Neural cell (in vitro differentiated cells): ENCODE measurements at regions not wholly inside any gene's neighbourhood (a gene's known extent, or its start where the extent isn't known, plus 50 kb on each side); places are given as distances from the start of the nearest gene placed in this dataset.

ENCODE experiments used
- H2AFZ ChIP-seq: fragments of 200-600, 300-800 bp; sonication (generic), shearing (Covaris generic); 2 replicates; pipeline ENCODE4 v1.6.0; 2014; ENCODE audit warnings: low read depth, mild to moderate bottlenecking, antibody characterized with exemption, low read length, moderate library complexity
- H3F3A ChIP-seq: fragments of 200-600 bp; shearing (Covaris generic); 2 replicates; pipeline ENCODE4 v1.6.1; 2016; ENCODE audit warnings: mild to moderate bottlenecking, moderate library complexity, mixed read lengths, antibody characterized with exemption, low read length; ENCODE audit not compliant: insufficient read depth, poor library complexity, severe bottlenecking
- H3K27ac ChIP-seq: fragments of 200-600, 300-800 bp; sonication (generic), shearing (Covaris generic); 2 replicates; pipeline ENCODE4 v1.5.1; 2014; ENCODE audit warnings: mild to moderate bottlenecking, low read length, moderate library complexity
- H3K27me3 ChIP-seq: fragments of 300-800, 200-600 bp; sonication (generic), shearing (Covaris generic); 2 replicates; pipeline ENCODE4 v1.6.0; 2014; ENCODE audit warnings: mild to moderate bottlenecking, low read depth, low read length, moderate library complexity; ENCODE audit not compliant: insufficient read depth
- H3K36me3 ChIP-seq: fragments of 300-800, 200-600 bp; sonication (generic), shearing (Covaris generic); 2 replicates; pipeline ENCODE4 v1.5.1; 2014; ENCODE audit warnings: mild to moderate bottlenecking, antibody characterized with exemption, low read length, moderate library complexity; ENCODE audit not compliant: insufficient read depth
- H3K4me2 ChIP-seq: fragments of 300-800, 200-600 bp; sonication (generic), shearing (Covaris generic); 2 replicates; pipeline ENCODE4 v1.6.0; 2014; ENCODE audit warnings: mild to moderate bottlenecking, low read length
- H3K4me3 ChIP-seq: fragments of 300-800, 200-600 bp; sonication (generic), shearing (Covaris generic); 2 replicates; pipeline ENCODE4 v1.5.1; 2014; ENCODE audit warnings: mild to moderate bottlenecking, low read length, moderate library complexity
- H3K79me2 ChIP-seq: fragments of 200-600 bp; shearing (Covaris generic); replicated peaks from 2 replicates; pipeline ENCODE4 v1.6.0; 2014; ENCODE audit warnings: mild to moderate bottlenecking, low read length, moderate library complexity; ENCODE audit not compliant: insufficient read depth
- H3K9ac ChIP-seq: fragments of 300-800, 200-600 bp; sonication (generic), shearing (Covaris generic); 2 replicates; pipeline ENCODE4 v1.6.1; 2016; ENCODE audit warnings: mild to moderate bottlenecking, low read length, mixed read lengths
- H3K9me2 ChIP-seq: fragments of 200-600 bp; shearing (Covaris generic); 2 replicates; pipeline ENCODE4 v1.6.1; 2016; ENCODE audit warnings: mild to moderate bottlenecking, low read length, mixed read lengths; ENCODE audit not compliant: insufficient read depth
- H3K9me3 ChIP-seq: fragments of 200-600, 300-800 bp; sonication (generic), shearing (Covaris generic); 2 replicates; pipeline ENCODE4 v1.6.1; 2016; ENCODE audit warnings: mild to moderate bottlenecking, mixed run types, low read length, moderate library complexity, mixed read lengths
- H4K20me1 ChIP-seq: fragments of 200-600 bp; shearing (Covaris generic); 2 replicates; pipeline ENCODE4 v1.6.1; 2016; ENCODE audit warnings: mild to moderate bottlenecking, mixed run types; ENCODE audit not compliant: insufficient read depth
- EP300 ChIP-seq: fragments of 450-650 bp; conservative IDR thresholded peaks from 2 replicates; pipeline ENCODE4 v1.6.1; 2014; ENCODE audit warnings: antibody characterized with exemption, mild to moderate bottlenecking, moderate library complexity; ENCODE audit not compliant: poor library complexity, severe bottlenecking
- EZH2 ChIP-seq: fragments of 200-600, 300-800 bp; shearing (Covaris generic), sonication (generic); IDR thresholded peaks from 2 replicates; pipeline ENCODE4 v1.6.1; 2014; ENCODE audit warnings: antibody characterized with exemption, low read length, borderline replicate concordance, mild to moderate bottlenecking; ENCODE audit not compliant: insufficient read depth, poor library complexity, severe bottlenecking
- MXI1 ChIP-seq: fragments of 450-650 bp; conservative IDR thresholded peaks from 2 replicates; pipeline ENCODE4 v1.6.1; 2014; ENCODE audit warnings: antibody characterized with exemption, mild to moderate bottlenecking; ENCODE audit not compliant: poor library complexity, severe bottlenecking
- POLR2AphosphoS5 ChIP-seq: IDR thresholded peaks from 2 replicates; pipeline ENCODE4 v1.6.1; 2012
- RAD21 ChIP-seq: fragments of 450-650 bp; conservative IDR thresholded peaks from 2 replicates; pipeline ENCODE4 v1.6.1; 2014; ENCODE audit warnings: antibody characterized with exemption, mild to moderate bottlenecking, moderate library complexity
- REST ChIP-seq: IDR thresholded peaks from 2 replicates; pipeline ENCODE4 v1.6.1; 2012; ENCODE audit warnings: borderline replicate concordance
- SMC3 ChIP-seq: fragments of 450-650 bp; conservative IDR thresholded peaks from 2 replicates; pipeline ENCODE4 v1.6.1; 2014; ENCODE audit warnings: antibody characterized with exemption, mild to moderate bottlenecking, moderate library complexity; ENCODE audit not compliant: poor library complexity
- TAF1 ChIP-seq: IDR thresholded peaks from 2 replicates; pipeline ENCODE4 v1.6.1; 2012; ENCODE audit warnings: low read depth
- TF ChIP-seq, protein P1 (sequence below): fragments of 450-650 bp; IDR thresholded peaks from 2 replicates; pipeline ENCODE4 v1.5.1; 2014; ENCODE audit warnings: antibody characterized with exemption, mild to moderate bottlenecking, moderate library complexity; ENCODE audit not compliant: poor library complexity, severe bottlenecking

DNA sequence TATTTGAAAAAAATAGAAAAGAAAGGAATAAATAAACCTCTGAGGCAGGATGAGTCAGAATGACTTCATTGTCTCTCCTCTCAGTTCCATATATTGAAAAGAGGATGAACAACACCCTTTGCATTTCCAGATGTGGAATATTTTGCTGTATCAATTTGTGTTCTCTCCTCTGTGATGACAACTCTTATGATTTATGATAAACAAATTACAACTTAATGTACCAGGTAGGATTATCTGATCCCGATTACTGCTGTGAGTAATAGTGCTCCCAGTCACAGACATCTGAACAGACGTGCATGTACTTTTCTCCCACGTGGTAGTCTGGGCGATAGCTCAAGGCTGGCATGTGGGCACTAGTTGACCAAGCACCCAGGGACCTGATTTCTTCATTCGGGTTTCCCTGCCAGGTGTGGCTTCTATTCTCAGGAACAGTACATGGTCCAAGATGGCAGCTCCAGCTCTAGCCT, 142.1 kb upstream of the SULF2 start:
- H2AFZ ChIP-seq: no peak overlapping the region

DNA sequence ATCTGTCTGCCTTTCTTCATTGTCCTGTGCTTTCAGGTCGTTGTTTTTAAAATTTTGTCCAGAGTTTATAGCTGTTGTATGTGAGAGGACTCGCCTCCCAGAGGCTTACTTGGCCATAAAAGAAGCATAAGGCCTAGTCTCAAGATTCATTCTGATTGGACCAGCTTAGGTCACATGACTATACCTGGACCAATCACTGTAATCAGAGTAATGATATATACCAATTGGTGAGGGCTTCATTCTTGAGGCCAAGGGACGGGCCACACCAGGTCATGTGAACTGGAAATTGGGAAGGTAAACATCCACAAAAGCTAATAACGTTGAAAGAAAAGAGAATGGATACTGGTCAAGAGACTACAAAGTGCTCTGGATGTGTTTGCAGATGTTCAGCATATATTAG, 141.4 kb upstream of the SULF2 start:
- Histone ChIP-seq H3K79me2 (no peaks in the 10 kb centered on the region), H2AFZ (no peak overlapping the region), H4K20me1 (no peaks in the 10 kb centered on the region), H3K9me2 (no peaks in the 10 kb centered on the region), H3K4me3 (no peak overlapping the region), H3K27ac (no peak overlapping the region), H3K36me3 (no peaks in the 10 kb centered on the region), H3K9me3 (no peaks in the 10 kb centered on the region), H3F3A (no peaks in the 10 kb centered on the region), H3K27me3 (no peaks in the 10 kb centered on the region), H3K9ac (no peak overlapping the region), H3K4me2 (no peak overlapping the region)
- no peak for TF ChIP-seq EZH2
- TF ChIP-seq SMC3: no peak
- no peak for TF ChIP-seq REST
- TF ChIP-seq EP300: no peak
- no peak for TF ChIP-seq RAD21
- no peak for TF ChIP-seq MXI1
- TF ChIP-seq POLR2AphosphoS5: no peak
- TF ChIP-seq TAF1: no peak

More for the DNA sequence above, 142.1 kb upstream of the SULF2 start:
- TF ChIP-seq, protein P1, sequence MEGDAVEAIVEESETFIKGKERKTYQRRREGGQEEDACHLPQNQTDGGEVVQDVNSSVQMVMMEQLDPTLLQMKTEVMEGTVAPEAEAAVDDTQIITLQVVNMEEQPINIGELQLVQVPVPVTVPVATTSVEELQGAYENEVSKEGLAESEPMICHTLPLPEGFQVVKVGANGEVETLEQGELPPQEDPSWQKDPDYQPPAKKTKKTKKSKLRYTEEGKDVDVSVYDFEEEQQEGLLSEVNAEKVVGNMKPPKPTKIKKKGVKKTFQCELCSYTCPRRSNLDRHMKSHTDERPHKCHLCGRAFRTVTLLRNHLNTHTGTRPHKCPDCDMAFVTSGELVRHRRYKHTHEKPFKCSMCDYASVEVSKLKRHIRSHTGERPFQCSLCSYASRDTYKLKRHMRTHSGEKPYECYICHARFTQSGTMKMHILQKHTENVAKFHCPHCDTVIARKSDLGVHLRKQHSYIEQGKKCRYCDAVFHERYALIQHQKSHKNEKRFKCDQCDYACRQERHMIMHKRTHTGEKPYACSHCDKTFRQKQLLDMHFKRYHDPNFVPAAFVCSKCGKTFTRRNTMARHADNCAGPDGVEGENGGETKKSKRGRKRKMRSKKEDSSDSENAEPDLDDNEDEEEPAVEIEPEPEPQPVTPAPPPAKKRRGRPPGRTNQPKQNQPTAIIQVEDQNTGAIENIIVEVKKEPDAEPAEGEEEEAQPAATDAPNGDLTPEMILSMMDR: no peak
- TF ChIP-seq EP300: no peak
- TF ChIP-seq REST: no peak
- TF ChIP-seq TAF1: no peak
- TF ChIP-seq EZH2: no peak
- TF ChIP-seq POLR2AphosphoS5: no peak
- TF ChIP-seq MXI1: no peak
- TF ChIP-seq SMC3: no peak
- no peak for TF ChIP-seq RAD21
- Histone ChIP-seq H4K20me1 (no peaks in the 10 kb centered on the region), H3K9ac (no peak overlapping the region), H3K9me2 (no peaks in the 10 kb centered on the region), H3F3A (no peaks in the 10 kb centered on the region), H3K4me3 (no peak overlapping the region), H3K4me2 (no peak overlapping the region), H3K79me2 (no peaks in the 10 kb centered on the region), H3K36me3 (no peaks in the 10 kb centered on the region), H3K9me3 (no peaks in the 10 kb centered on the region), H3K27me3 (no peaks in the 10 kb centered on the region), H3K27ac (no peak overlapping the region)
